Uterus (tissue), 3 donors: ENCODE measurements at regions not wholly inside any gene's neighbourhood (a gene's known extent, or its start where the extent isn't known, plus 50 kb on each side); places are given as distances from the start of the nearest gene placed in this dataset.
"Not testable (repeated sequence)": the region's sequence is repeated elsewhere in the genome, so short reads cannot be mapped to it uniquely, and the experiment has no call there.

Source experiments
- DNase-seq, 2 donors: peaks; one replicate each; pipeline ENCODE4 v3.0.0-alpha.2; 2019 to 2020
- H3K27ac ChIP-seq, 2 donors: fragments of 200-600 bp; sonication (generic); 1 replicate in 1 of 2; 2 replicates in 1 of 2; pipeline ENCODE4 v1.5.1; 2016 to 2018
- H3K27me3 ChIP-seq, 2 donors: fragments of 200-600 bp; sonication (generic); one replicate each; pipeline ENCODE4 v1.5.1; 2018 to 2019; ENCODE audit warnings: control low read depth in 1 of 2
- H3K36me3 ChIP-seq, 2 donors: fragments of 200-600 bp; sonication (generic); one replicate each; pipeline ENCODE4 v1.5.1; 2019; ENCODE audit warnings: control low read depth in 1 of 2
- H3K4me1 ChIP-seq, 2 donors: fragments of 200-600 bp; sonication (generic); one replicate each; pipeline ENCODE4 v1.5.1; 2018 to 2019; ENCODE audit warnings: control low read depth in 1 of 2
- H3K4me3 ChIP-seq, 2 donors: fragments of 200-600 bp; sonication (generic); 1 replicate in 1 of 2; 2 replicates in 1 of 2; pipeline ENCODE4 v1.5.1; 2018 to 2019; ENCODE audit warnings: mild to moderate bottlenecking in 1 of 2
- H3K9me3 ChIP-seq, 2 donors: fragments of 200-600 bp; sonication (generic); one replicate each; pipeline ENCODE4 v1.5.1; 2019; ENCODE audit warnings: control low read depth in 1 of 2
- POLR2A ChIP-seq, 2 donors: fragments of 450-650 bp; IDR thresholded peaks; one replicate each; pipeline ENCODE4 v1.6.1; 2016; ENCODE audit warnings: antibody characterized with exemption in 2 of 2, mild to moderate bottlenecking in 1 of 2, moderate library complexity in 1 of 2
- intact Hi-C: fragments of 100-400 bp; cut with DNase I; formaldehyde crosslinking; loops from one replicate; pipeline ENCODE4 v1.15.1; 2023; ENCODE audit warnings: low total_unique reads
- TF ChIP-seq, protein P1 (sequence below), 4 experiments: fragments of 200-600 bp in 2 of 4; fragments of 450-650 bp in 2 of 4; sonication (generic) in 2 of 4; IDR thresholded peaks; one replicate each; pipeline ENCODE4 v1.5.1; 2016 to 2019; ENCODE audit warnings: antibody characterized with exemption in 4 of 4, mild to moderate bottlenecking in 2 of 4, moderate library complexity in 1 of 4
- donor health status: DM: yes; HTN: yes; CAD: no.

DNA sequence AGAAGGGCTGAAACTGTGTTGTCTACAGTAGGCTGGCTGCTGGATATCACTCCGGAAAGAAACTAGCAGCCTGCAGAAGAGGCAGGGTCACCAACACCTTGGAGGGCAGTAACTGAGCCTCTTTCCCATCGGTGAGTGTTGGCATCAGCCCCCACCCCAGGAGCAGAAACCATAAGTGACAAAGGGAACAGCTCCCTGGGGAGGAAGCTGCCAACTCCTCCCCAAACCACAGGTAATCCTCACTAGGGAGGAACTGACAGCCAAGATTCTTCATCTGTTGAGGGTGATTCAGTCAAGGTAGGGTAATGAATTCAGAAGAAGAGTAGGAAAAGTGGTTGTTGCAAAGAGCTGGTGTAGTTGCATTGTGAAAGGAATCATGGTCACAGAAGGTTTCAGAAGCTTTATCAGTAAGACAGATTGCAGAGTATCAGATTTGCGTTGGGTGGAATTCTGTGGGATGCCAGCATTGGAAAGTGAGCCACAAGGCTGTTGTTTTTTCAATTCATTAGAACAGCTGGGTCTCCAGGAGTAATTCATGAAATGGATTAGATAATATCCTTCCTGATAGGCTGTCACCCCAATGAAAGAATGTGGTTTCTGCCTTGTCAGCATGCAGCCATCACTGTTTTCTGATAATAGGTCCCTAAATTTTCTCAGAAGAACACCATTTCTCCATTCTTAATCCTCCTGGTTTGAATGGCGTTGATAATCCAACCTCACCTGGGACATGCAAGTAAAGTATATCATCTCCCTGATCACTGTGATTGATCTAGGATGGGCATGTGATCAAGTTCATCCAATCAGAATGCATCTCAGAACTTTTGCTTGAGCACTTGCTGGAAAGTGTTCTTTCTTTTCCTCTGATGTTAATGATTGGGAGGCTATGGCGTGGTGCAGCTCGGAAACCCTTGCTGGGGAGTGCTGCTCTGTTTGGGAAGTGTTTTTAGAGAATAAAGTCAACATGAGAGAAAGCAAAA lies 75.0 kb upstream of the CTBP2 start:
- H3K4me1 ChIP-seq = no peaks in the 10 kb centered on the region
- TF ChIP-seq POLR2A (IDR thresholded peaks at IDR 0.05) = no peak
- TF ChIP-seq, protein P1, sequence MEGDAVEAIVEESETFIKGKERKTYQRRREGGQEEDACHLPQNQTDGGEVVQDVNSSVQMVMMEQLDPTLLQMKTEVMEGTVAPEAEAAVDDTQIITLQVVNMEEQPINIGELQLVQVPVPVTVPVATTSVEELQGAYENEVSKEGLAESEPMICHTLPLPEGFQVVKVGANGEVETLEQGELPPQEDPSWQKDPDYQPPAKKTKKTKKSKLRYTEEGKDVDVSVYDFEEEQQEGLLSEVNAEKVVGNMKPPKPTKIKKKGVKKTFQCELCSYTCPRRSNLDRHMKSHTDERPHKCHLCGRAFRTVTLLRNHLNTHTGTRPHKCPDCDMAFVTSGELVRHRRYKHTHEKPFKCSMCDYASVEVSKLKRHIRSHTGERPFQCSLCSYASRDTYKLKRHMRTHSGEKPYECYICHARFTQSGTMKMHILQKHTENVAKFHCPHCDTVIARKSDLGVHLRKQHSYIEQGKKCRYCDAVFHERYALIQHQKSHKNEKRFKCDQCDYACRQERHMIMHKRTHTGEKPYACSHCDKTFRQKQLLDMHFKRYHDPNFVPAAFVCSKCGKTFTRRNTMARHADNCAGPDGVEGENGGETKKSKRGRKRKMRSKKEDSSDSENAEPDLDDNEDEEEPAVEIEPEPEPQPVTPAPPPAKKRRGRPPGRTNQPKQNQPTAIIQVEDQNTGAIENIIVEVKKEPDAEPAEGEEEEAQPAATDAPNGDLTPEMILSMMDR (IDR thresholded peaks at IDR 0.05) = no peak
- intact Hi-C loops = no loop called here

GRCh38 chr10:125234576-125234975 lies 74.2 kb upstream of the CTBP2 start:
- H3K9me3 ChIP-seq, H3K27me3 ChIP-seq, H3K36me3 ChIP-seq, H3K4me3 ChIP-seq, H3K4me1 ChIP-seq, H3K27ac ChIP-seq, intact Hi-C loops, DNase-seq: not testable (repeated sequence)

More for the DNA sequence above, 75.0 kb upstream of the CTBP2 start:
- H3K36me3 ChIP-seq = no peaks in the 10 kb centered on the region
- H3K9me3 ChIP-seq = peaks cover 0 to 6% of the 10 kb centered on the region in 2 donors
- H3K27ac ChIP-seq = no peak overlapping the region
- H3K27me3 ChIP-seq = no peaks in the 10 kb centered on the region
- no peak for DNase-seq
- H3K4me3 ChIP-seq = no peak overlapping the region

DNA sequence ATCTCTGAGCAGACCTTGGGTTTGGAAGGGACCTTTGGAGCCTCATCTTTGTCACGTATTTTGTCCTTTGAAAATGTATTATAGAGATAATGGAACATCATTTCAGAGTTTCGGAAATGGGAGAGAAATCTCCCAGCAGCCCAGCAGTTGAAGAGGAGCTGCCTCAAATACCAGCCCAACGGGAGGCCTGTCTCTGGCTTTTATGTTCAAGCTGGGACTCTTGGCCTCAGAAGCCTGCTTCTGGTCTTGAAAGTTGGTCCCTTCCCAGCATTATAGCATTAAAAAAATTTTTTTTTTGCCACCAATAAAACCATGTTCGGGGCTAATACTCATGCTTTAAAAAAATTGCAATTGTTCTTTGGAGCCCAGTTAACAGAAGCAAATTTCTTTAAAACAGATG lies 73.4 kb upstream of the CTBP2 start:
- peaks cover 0 to 6% of the 10 kb centered on the region in 2 donors for H3K9me3 ChIP-seq
- no peaks in the 10 kb centered on the region for H3K27me3 ChIP-seq
- no peak overlapping the region for H3K27ac ChIP-seq
- H3K4me1 ChIP-seq = no peaks in the 10 kb centered on the region
- no peaks in the 10 kb centered on the region for H3K36me3 ChIP-seq
- TF ChIP-seq, protein P1 (IDR thresholded peaks at IDR 0.05) = no peak
- TF ChIP-seq POLR2A (IDR thresholded peaks at IDR 0.05) = no peak
- no peak for DNase-seq
- intact Hi-C loops = no loop called here
- H3K4me3 ChIP-seq = no peak overlapping the region

DNA sequence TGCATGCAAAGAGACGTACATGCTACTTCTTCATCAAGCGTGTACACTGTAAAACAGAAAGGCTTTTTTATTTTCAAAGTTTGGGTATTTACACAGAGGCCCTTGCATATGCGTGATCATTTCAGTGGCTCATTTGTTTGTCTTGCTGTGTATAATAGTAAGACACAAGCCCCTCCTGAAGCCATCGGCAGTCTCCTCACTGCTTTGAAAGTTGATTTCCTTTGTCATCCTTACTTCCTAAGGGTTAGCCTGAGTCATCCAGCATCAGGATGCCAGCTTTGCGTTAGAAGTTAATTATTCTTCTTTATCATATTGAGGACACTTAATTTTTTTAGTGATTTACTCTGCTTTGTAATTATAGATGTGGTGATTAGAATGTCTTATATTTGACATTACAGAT lies 72.5 kb upstream of the CTBP2 start:
- Histone ChIP-seq H3K36me3 (no peaks in the 10 kb centered on the region), H3K9me3 (no peaks in the 10 kb centered on the region), H3K4me1 (no peaks in the 10 kb centered on the region), H3K4me3 (no peak overlapping the region), H3K27me3 (no peaks in the 10 kb centered on the region), H3K27ac (no peak overlapping the region)
- no peak for DNase-seq
- intact Hi-C loops = no loop called here
- TF ChIP-seq POLR2A (IDR thresholded peaks at IDR 0.05) = no peak
- TF ChIP-seq, protein P1 (IDR thresholded peaks at IDR 0.05) = no peak

GRCh38 chr10:125231813-125232475 lies 71.6 kb upstream of the CTBP2 start:
- TF ChIP-seq POLR2A (IDR thresholded peaks at IDR 0.05) = no peak
- TF ChIP-seq, protein P1 (IDR thresholded peaks at IDR 0.05) = no peak

More at GRCh38 chr10:125231813-125232475, 71.6 kb upstream of the CTBP2 start:
- Histone ChIP-seq H3K9me3 (no peaks in the 10 kb centered on the region), H3K4me1 (no peaks in the 10 kb centered on the region), H3K4me3 (no peak overlapping the region), H3K36me3 (no peaks in the 10 kb centered on the region), H3K27me3 (no peaks in the 10 kb centered on the region), H3K27ac (no peak overlapping the region)
- no peak for DNase-seq
- intact Hi-C loops = no loop called here
